Spleen (tissue), 11 donors: ENCODE measurements at regions not wholly inside any gene's neighbourhood (a gene's known extent, or its start where the extent isn't known, plus 50 kb on each side); places are given as distances from the start of the nearest gene placed in this dataset.

Experiments
- DNase-seq: peaks from one replicate; pipeline ENCODE4 v3.0.0-alpha.2; 2020
- H3K27ac ChIP-seq, 8 donors: fragments of 200-600 bp; sonication (generic) in 7 of 8; 1 replicate in 4 of 8; 2 replicates in 4 of 8; pipeline versions ENCODE4 v1.5.0 to v1.8.0; 2016 to 2021; ENCODE audit warnings: inconsistent platforms in 4 of 8, mild to moderate bottlenecking in 4 of 8, moderate library complexity in 1 of 8
- H3K27me3 ChIP-seq, 7 donors: fragments of 200-600 bp; sonication (generic) in 6 of 7; replicated peaks in 1 of 7; 1 replicate in 4 of 7; 2 replicates in 3 of 7; pipeline versions ENCODE4 v1.5.0 to v1.8.0; 2016 to 2021; ENCODE audit warnings: inconsistent platforms in 3 of 7, mild to moderate bottlenecking in 1 of 7
- H3K36me3 ChIP-seq, 6 donors: fragments of 200-600 bp; sonication (generic) in 5 of 6; 1 replicate in 4 of 6; 2 replicates in 2 of 6; pipeline versions ENCODE4 v1.5.0 to v1.8.0; 2016 to 2021; ENCODE audit warnings: inconsistent platforms in 2 of 6
- H3K4me1 ChIP-seq, 6 donors: fragments of 200-600 bp; sonication (generic) in 5 of 6; 1 replicate in 3 of 6; 2 replicates in 3 of 6; pipeline versions ENCODE4 v1.5.0 to v1.8.0; 2016 to 2021; ENCODE audit warnings: inconsistent platforms in 3 of 6
- H3K4me3 ChIP-seq, 8 donors: fragments of 200-600 bp; sonication (generic) in 7 of 8; 1 replicate in 4 of 8; 2 replicates in 4 of 8; pipeline versions ENCODE4 v1.5.0 to v1.8.0; 2016 to 2021; ENCODE audit warnings: inconsistent platforms in 4 of 8, mild to moderate bottlenecking in 4 of 8, moderate library complexity in 2 of 8
- H3K9me3 ChIP-seq, 8 donors: fragments of 200-600 bp; sonication (generic) in 7 of 8; 1 replicate in 4 of 8; 2 replicates in 4 of 8; pipeline versions ENCODE4 v1.5.0 to v1.8.0; 2016 to 2021; ENCODE audit warnings: inconsistent platforms in 4 of 8
- POLR2A ChIP-seq, 3 donors: fragments of 450-650 bp; IDR thresholded peaks; one replicate each; pipeline ENCODE4 v1.5.1; 2017; ENCODE audit warnings: antibody characterized with exemption in 3 of 3, mild to moderate bottlenecking in 1 of 3
- POLR2AphosphoS5 ChIP-seq, 3 donors: sonication (generic); formaldehyde crosslinking; IDR thresholded peaks; one replicate each; pipeline ENCODE4 v1.5.1; 2017; ENCODE audit warnings: antibody characterized with exemption in 3 of 3
- WGBS, 5 donors: extraction: QIAGEN DNeasy Blood & Tissue Kit in 3 of 5; methylation state at CpG; one replicate each; pipeline versions ENCODE4 v1.1.5 to v1.1.7; 2013 to 2018; 5-methylcytosine and 5-hydroxymethylcytosine counted together
- intact Hi-C: fragments of 100-400 bp; cut with DNase I; formaldehyde crosslinking; loops from one replicate; pipeline ENCODE4 v1.15.0; 2023; ENCODE audit warnings: low total_unique reads
- TF ChIP-seq, protein P1 (sequence below), 11 experiments: fragments of 200-600 bp in 7 of 11; fragments of 450-650 bp in 4 of 11; sonication (generic) in 4 of 11; IDR thresholded peaks in 8 of 11; conservative IDR thresholded peaks in 3 of 11; 1 replicate in 7 of 11; 2 replicates in 4 of 11; pipeline versions ENCODE4 v1.4.0 to v1.8.0; 2016 to 2021; ENCODE audit warnings: antibody characterized with exemption in 11 of 11, inconsistent platforms in 4 of 11, mild to moderate bottlenecking in 1 of 11
- donor health status: healthy with polysubstance abuse.
- donor health status: DM: no; HTN: no; CAD: no; lungs with moderate emphysema.
- donor health status: DM: no; HTN: no; CAD: no.
- donor health status: Bipolar disorder and iron deficiency.
- donor health status: healthy.
- donor health status: DM: no; HTN: no; CAD: no.
- donor health status: DM: yes; HTN: yes; CAD: no.

DNA sequence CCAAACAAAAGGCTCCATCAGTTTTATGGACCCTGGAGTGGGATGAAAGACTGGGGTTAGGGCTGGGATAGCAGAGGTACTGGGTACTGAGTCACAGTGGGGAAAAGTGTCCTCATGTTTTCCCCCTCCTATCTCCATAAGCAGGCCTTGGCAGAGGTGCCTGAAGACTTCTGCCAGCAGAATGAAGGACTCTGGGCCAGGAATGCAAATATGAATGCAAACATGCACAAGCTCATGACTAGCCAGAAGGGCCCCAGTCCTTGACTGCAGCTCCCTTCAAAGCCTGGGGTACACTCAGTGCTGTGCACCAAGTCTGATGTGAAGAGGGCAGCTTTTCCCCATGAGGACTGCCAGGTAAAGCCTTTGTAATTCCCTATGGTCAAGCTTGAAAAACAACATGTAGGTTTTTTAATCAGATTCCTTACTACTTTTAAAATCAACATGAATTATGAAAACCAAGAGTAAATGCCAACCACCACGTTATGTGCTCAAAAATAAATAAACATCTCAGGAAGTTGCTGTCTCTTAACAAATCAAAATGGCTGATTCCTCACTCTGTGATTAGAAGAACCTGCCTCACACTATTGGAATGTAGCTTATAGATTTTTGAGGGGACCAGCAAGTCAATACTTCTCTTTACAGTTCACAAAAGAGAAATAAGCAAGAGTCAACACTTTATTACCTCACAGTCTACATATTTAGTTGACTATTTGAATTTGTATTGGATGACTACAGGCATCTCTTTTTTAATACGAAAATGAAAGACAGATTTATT is 1512.0 kb downstream of the ARAP2 start:
- WGBS, 5 donors: 52 to 63% (median 61%) methylated on average over 2 of the region's 2 CpGs
- no peak overlapping the region for H3K4me3 ChIP-seq
- TF ChIP-seq, protein P1, sequence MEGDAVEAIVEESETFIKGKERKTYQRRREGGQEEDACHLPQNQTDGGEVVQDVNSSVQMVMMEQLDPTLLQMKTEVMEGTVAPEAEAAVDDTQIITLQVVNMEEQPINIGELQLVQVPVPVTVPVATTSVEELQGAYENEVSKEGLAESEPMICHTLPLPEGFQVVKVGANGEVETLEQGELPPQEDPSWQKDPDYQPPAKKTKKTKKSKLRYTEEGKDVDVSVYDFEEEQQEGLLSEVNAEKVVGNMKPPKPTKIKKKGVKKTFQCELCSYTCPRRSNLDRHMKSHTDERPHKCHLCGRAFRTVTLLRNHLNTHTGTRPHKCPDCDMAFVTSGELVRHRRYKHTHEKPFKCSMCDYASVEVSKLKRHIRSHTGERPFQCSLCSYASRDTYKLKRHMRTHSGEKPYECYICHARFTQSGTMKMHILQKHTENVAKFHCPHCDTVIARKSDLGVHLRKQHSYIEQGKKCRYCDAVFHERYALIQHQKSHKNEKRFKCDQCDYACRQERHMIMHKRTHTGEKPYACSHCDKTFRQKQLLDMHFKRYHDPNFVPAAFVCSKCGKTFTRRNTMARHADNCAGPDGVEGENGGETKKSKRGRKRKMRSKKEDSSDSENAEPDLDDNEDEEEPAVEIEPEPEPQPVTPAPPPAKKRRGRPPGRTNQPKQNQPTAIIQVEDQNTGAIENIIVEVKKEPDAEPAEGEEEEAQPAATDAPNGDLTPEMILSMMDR (IDR thresholded peaks at IDR 0.05 in 8 of 11, conservative IDR thresholded peaks at IDR 0.05 in 3 of 11): no peak
- no peak for TF ChIP-seq POLR2A (IDR thresholded peaks at IDR 0.05)
- TF ChIP-seq POLR2AphosphoS5 (IDR thresholded peaks at IDR 0.05): no peak
- intact Hi-C loops: no loop called here
- H3K27ac ChIP-seq: no peak overlapping the region
- H3K4me1 ChIP-seq: no peaks in the 10 kb centered on the region
- H3K36me3 ChIP-seq: no peaks in the 10 kb centered on the region
- H3K27me3 ChIP-seq: no peaks in the 10 kb centered on the region
- peaks cover 0 to 3% (median 0%) of the 10 kb centered on the region in 8 donors for H3K9me3 ChIP-seq
- DNase-seq: no peak

DNA sequence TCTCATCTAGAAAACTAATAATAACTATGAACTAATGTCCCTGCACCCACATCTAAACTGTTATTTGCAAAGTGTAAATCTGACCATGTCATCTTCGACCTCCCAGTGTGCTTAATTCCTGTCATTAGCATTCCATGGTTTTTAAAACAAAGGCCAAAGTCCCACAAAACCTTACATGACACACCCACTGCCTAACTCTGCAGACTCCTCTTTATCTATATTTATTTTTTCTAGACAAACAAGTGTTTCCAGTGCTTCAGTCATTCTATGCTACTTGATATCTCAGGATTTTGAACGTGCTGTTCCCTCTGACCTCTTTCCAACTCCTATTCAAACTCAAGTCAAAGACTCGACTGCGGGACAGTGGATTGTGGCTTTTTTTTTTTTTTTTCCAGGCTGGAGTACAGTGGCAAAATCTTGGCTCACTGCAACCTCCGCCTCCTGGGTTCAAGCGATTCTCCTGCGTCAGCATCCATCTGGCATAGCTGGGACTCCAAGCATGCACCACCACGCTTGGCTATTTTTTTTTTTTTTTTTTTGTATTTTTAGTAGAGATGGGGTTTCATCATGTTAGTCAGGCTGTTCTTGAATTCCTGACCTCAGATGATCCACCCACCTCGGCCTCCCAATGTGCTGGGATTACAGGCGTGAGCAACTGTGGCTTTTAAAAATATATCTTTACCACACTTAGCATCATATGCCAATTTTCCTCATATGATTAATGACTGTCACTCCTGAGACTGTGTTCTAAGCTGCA is 1511.0 kb downstream of the ARAP2 start:
- 76 to 88% (median 81%) methylated on average over 10 of the region's 10 CpGs for WGBS, 5 donors
- intact Hi-C loops: no loop called here
- TF ChIP-seq, protein P1 (IDR thresholded peaks at IDR 0.05 in 8 of 11, conservative IDR thresholded peaks at IDR 0.05 in 3 of 11): no peak
- TF ChIP-seq POLR2A (IDR thresholded peaks at IDR 0.05): no peak
- TF ChIP-seq POLR2AphosphoS5 (IDR thresholded peaks at IDR 0.05): no peak
- DNase-seq: no peak
- Histone ChIP-seq H3K27ac (no peak overlapping the region), H3K9me3 (peaks cover 0 to 3% (median 0%) of the 10 kb centered on the region in 8 donors), H3K4me3 (no peak overlapping the region), H3K4me1 (no peaks in the 10 kb centered on the region), H3K27me3 (no peaks in the 10 kb centered on the region), H3K36me3 (no peaks in the 10 kb centered on the region)

DNA sequence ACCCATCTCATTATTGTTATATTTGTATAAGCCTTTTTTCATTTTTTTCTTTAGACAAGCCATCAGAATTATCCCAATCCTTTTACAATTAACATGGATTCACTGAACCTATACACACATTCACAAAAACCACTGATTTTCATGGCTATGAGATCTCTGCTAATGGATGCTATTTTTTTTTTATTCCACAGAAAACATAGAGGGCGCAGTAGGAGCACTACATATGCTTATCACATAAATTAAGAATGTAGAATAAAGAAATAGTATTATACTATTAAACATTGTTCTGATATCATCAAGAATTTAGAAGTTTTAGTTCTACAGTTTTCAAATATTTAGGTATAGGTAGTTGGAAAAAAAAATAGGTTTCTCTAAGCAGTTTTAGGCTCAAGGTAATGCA is 1477.4 kb downstream of the ARAP2 start:
- Histone ChIP-seq H3K4me3 (no peak overlapping the region), H3K36me3 (no peaks in the 10 kb centered on the region), H3K27me3 (no peaks in the 10 kb centered on the region), H3K9me3 (peaks cover 0 to 6% (median 0%) of the 10 kb centered on the region in 8 donors), H3K4me1 (no peaks in the 10 kb centered on the region), H3K27ac (no peak overlapping the region)
- 65 to 82% (median 77%) methylated on average over 1 of the region's 1 CpG for WGBS, 5 donors
- TF ChIP-seq POLR2AphosphoS5 (IDR thresholded peaks at IDR 0.05) (no peak), POLR2A (IDR thresholded peaks at IDR 0.05) (no peak)
- TF ChIP-seq, protein P1 (IDR thresholded peaks at IDR 0.05 in 8 of 11, conservative IDR thresholded peaks at IDR 0.05 in 3 of 11): no peak
- DNase-seq: no peak
- intact Hi-C loops: no loop called here

DNA sequence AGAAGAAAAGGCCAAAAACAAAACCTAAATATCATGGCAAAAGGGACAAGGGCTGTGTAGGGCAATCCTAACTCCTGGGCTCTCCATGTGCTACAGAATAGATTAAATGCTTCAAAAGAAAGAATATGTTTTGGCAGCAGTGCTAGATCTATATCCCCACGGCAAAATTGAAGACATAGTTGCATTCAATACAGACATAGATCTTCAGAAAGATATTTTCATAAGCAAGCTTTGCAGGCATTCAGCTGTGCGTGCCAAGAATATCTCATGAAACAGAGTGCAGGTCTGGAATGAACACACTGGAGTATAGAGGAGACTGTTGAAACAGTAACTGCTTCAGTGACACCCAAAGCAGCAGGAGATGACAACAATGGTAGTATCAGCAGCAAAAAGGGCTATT is 1476.9 kb downstream of the ARAP2 start:
- WGBS, 5 donors: 68 to 82% (median 78%) methylated on average over 2 of the region's 2 CpGs
- no peak for DNase-seq
- H3K4me1 ChIP-seq: no peaks in the 10 kb centered on the region
- peaks cover 0 to 6% (median 0%) of the 10 kb centered on the region in 8 donors for H3K9me3 ChIP-seq
- H3K27ac ChIP-seq: no peak overlapping the region
- no peak for TF ChIP-seq POLR2A (IDR thresholded peaks at IDR 0.05)
- TF ChIP-seq, protein P1 (IDR thresholded peaks at IDR 0.05 in 8 of 11, conservative IDR thresholded peaks at IDR 0.05 in 3 of 11): no peak
- TF ChIP-seq POLR2AphosphoS5 (IDR thresholded peaks at IDR 0.05): no peak
- H3K4me3 ChIP-seq: no peak overlapping the region
- intact Hi-C loops: no loop called here
- no peaks in the 10 kb centered on the region for H3K27me3 ChIP-seq
- H3K36me3 ChIP-seq: no peaks in the 10 kb centered on the region
